ENCODE measurements at regions not wholly inside any gene's neighbourhood (a gene's known extent, or its start where the extent isn't known, plus 50 kb on each side); places are given as distances from the start of the nearest gene placed in this dataset.
"Not testable (repeated sequence)": the region's sequence is repeated elsewhere in the genome, so short reads cannot be mapped to it uniquely, and the experiment has no call there.

- TF ChIP-seq CTCF, POLR2A (IDR thresholded peaks at IDR 0.05): not testable (repeated sequence)
Observed at GRCh38 chr9:61402692-61403091, 212.9 kb downstream of the SPATA31A7 start.
